ENCODE measurements at regions not wholly inside any gene's neighbourhood (a gene's known extent, or its start where the extent isn't known, plus 50 kb on each side); places are given as distances from the start of the nearest gene placed in this dataset.

GRCh38 chr4:41329361-41329760, 72.6 kb downstream of the UCHL1 start:
- no peak for TF ChIP-seq CTCF (IDR thresholded peaks at IDR 0.05)
- no peak for TF ChIP-seq POLR2A (IDR thresholded peaks at IDR 0.05)

All from vagina (tissue), 2 donors.